GM21390 (cell line): ENCODE measurements at regions not wholly inside any gene's neighbourhood (a gene's known extent, or its start where the extent isn't known, plus 50 kb on each side); places are given as distances from the start of the nearest gene placed in this dataset.

Experiments used
- ATAC-seq: cut with Tn5 transposase; IDR thresholded peaks from one replicate; pipeline ENCODE4 v1.9.1; 2021; ENCODE audit not compliant: unreplicated experiment

- no peak for ATAC-seq
These were observed 121.8 kb downstream of the BBS10 start for GRCh38 chr12:76226397-76226796.

- ATAC-seq, result no peak
These were observed 124.3 kb downstream of the BBS10 start for GRCh38 chr12:76223869-76224268.

- ATAC-seq, result no peak
These were observed 127.2 kb downstream of the BBS10 start for GRCh38 chr12:76220980-76221379.

- ATAC-seq, result no peak
These were observed 128.4 kb downstream of the BBS10 start for GRCh38 chr12:76219806-76220205.

GRCh38 chr12:76216585-76217472, 131.4 kb downstream of the BBS10 start:
- ATAC-seq, result no peak

- ATAC-seq, result no peak
These were observed 123.6 kb upstream of the NAP1L1 start for GRCh38 chr12:76208129-76208528.

- ATAC-seq, result no peak
These were observed 122.2 kb upstream of the NAP1L1 start for GRCh38 chr12:76206677-76207072.

GRCh38 chr12:76206039-76206676, 121.7 kb upstream of the NAP1L1 start:
- no peak for ATAC-seq

- ATAC-seq, result no peak
These were observed 118.1 kb upstream of the NAP1L1 start for GRCh38 chr12:76202621-76203020.

GRCh38 chr12:76201758-76202157, 117.3 kb upstream of the NAP1L1 start:
- ATAC-seq, result no peak

- ATAC-seq, result no peak
These were observed 116.8 kb upstream of the NAP1L1 start for GRCh38 chr12:76201316-76201715.

GRCh38 chr12:76199808-76200207, 115.3 kb upstream of the NAP1L1 start:
- ATAC-seq, result no peak

GRCh38 chr12:76198839-76199238, 114.4 kb upstream of the NAP1L1 start:
- no peak for ATAC-seq

GRCh38 chr12:76197283-76197682, 112.8 kb upstream of the NAP1L1 start:
- ATAC-seq, result no peak

- ATAC-seq, result no peak
These were observed 111.4 kb upstream of the NAP1L1 start for GRCh38 chr12:76195920-76196319.

- no peak for ATAC-seq
These were observed 110.2 kb upstream of the NAP1L1 start for GRCh38 chr12:76194724-76195123.

- ATAC-seq, result no peak
These were observed 109.5 kb upstream of the NAP1L1 start for GRCh38 chr12:76193961-76194360.

GRCh38 chr12:76192416-76192815, 107.9 kb upstream of the NAP1L1 start:
- ATAC-seq, result no peak

GRCh38 chr12:76190299-76190698, 105.8 kb upstream of the NAP1L1 start:
- no peak for ATAC-seq

- ATAC-seq, result no peak
These were observed 105.4 kb upstream of the NAP1L1 start for GRCh38 chr12:76189851-76190250.

GRCh38 chr12:76187177-76187576, 102.7 kb upstream of the NAP1L1 start:
- ATAC-seq, result no peak

GRCh38 chr12:76186131-76186906, 101.8 kb upstream of the NAP1L1 start:
- ATAC-seq, result no peak
